Cardiac fibroblast (primary cell): ENCODE measurements at regions not wholly inside any gene's neighbourhood (a gene's known extent, or its start where the extent isn't known, plus 50 kb on each side); places are given as distances from the start of the nearest gene placed in this dataset.
"Not testable (repeated sequence)": the region's sequence is repeated elsewhere in the genome, so short reads cannot be mapped to it uniquely, and the experiment has no call there.

ENCODE experiments used
- DNase-seq, 2 donors: peaks; one replicate each; pipeline versions ENCODE4 v3.0.0 to v3.0.0-alpha.2; 2010; ENCODE audit warnings: low read depth in 2 of 2
- H3K4me3 ChIP-seq, 2 donors: replicated peaks in 1 of 2; 1 replicate in 1 of 2; 2 replicates in 1 of 2; pipeline ENCODE4 v1.5.1; 2011; ENCODE audit warnings: low read depth in 2 of 2, low read length in 2 of 2, mild to moderate bottlenecking in 2 of 2, moderate library complexity in 1 of 2
- CTCF ChIP-seq: IDR thresholded peaks from one replicate; pipeline ENCODE4 v1.5.1; 2011; ENCODE audit warnings: low read depth, mild to moderate bottlenecking, low read length, inconsistent platforms

- no peak for DNase-seq
- no peak overlapping the region for H3K4me3 ChIP-seq
- no peak for TF ChIP-seq CTCF
These were observed 143.2 kb upstream of the EDNRB start for GRCh38 chr13:78061806-78062205.

GRCh38 chr13:78060966-78061365 is 142.3 kb upstream of the EDNRB start:
- no peak overlapping the region for H3K4me3 ChIP-seq
- no peak for DNase-seq
- no peak for TF ChIP-seq CTCF

- not testable (repeated sequence) for H3K4me3 ChIP-seq, DNase-seq
These were observed 138.2 kb upstream of the EDNRB start for GRCh38 chr13:78056865-78057264.

- no peak overlapping the region for H3K4me3 ChIP-seq
- no peak for TF ChIP-seq CTCF
- DNase-seq: no peak
These were observed 135.5 kb upstream of the EDNRB start for GRCh38 chr13:78054157-78054556.

- DNase-seq: no peak
- no peak overlapping the region for H3K4me3 ChIP-seq
- TF ChIP-seq CTCF: no peak
These were observed 128.5 kb upstream of the EDNRB start for GRCh38 chr13:78047151-78047550.

GRCh38 chr13:78046331-78046730 is 127.7 kb upstream of the EDNRB start:
- DNase-seq: no peak
- no peak for TF ChIP-seq CTCF
- no peak overlapping the region for H3K4me3 ChIP-seq

GRCh38 chr13:78045916-78046315 is 127.3 kb upstream of the EDNRB start:
- no peak for TF ChIP-seq CTCF
- peak; percentile 29 to 40 for DNase-seq

GRCh38 chr13:78041366-78041765 is 122.7 kb upstream of the EDNRB start:
- not testable (repeated sequence) for DNase-seq, H3K4me3 ChIP-seq

More at GRCh38 chr13:78045916-78046315, 127.3 kb upstream of the EDNRB start:
- no peak overlapping the region for H3K4me3 ChIP-seq
